ENCODE measurements at regions not wholly inside any gene's neighbourhood (a gene's known extent, or its start where the extent isn't known, plus 50 kb on each side); places are given as distances from the start of the nearest gene placed in this dataset.
"Not testable (repeated sequence)": the region's sequence is repeated elsewhere in the genome, so short reads cannot be mapped to it uniquely, and the experiment has no call there.

- not testable (repeated sequence) for H2AFZ ChIP-seq (ENCODE audit: insufficient read depth, low read length, poor library complexity); H4K12ac ChIP-seq (ENCODE audit: low read depth, low read length); H2BK5ac ChIP-seq (ENCODE audit: low read depth, low read length, poor library complexity); H3K4ac ChIP-seq (ENCODE audit: low read depth, low read length); H3K9ac ChIP-seq (ENCODE audit: low read length); H3K23ac ChIP-seq (ENCODE audit: low read length); H2AK5ac ChIP-seq (ENCODE audit: low read length); H3K79me2 ChIP-seq (ENCODE audit: control insufficient read depth, insufficient read depth, low read length, poor library complexity); H3K4me3 ChIP-seq (ENCODE audit: low read depth, low read length); H3K4me1 ChIP-seq (ENCODE audit: control insufficient read depth in 1 of 2, insufficient read depth in 2 of 2, low read length in 2 of 2); H3K36me3 ChIP-seq (ENCODE audit: control insufficient read depth in 1 of 2, insufficient read depth in 2 of 2, low read length in 2 of 2); H3K4me2 ChIP-seq (ENCODE audit: low read length); H3K18ac ChIP-seq (ENCODE audit: low read length); H2BK120ac ChIP-seq (ENCODE audit: insufficient read depth, low read length, poor library complexity); H3K27me3 ChIP-seq (ENCODE audit: insufficient read depth, low read length); H4K91ac ChIP-seq (ENCODE audit: low read depth, low read length); H3K27ac ChIP-seq (ENCODE audit: low read depth, low read length); H3K14ac ChIP-seq (ENCODE audit: low read length); H2BK12ac ChIP-seq (ENCODE audit: low read length); H4K8ac ChIP-seq (ENCODE audit: low read depth, low read length); H3K79me1 ChIP-seq (ENCODE audit: low read length)
- WGBS (ENCODE audit: extremely low coverage, insufficient coverage, insufficient read length) = no CpG with 5 or more reads among the region's 26 CpGs
- H3K9me3 ChIP-seq (ENCODE audit: insufficient read depth, low read depth, low read length) = peaks cover 13% of the 10 kb centered on the region
- DNase-seq = peak; percentile 0 to 12
These were observed 215.7 kb downstream of the POTED start for GRCh38 chr21:13825218-13825778.

GRCh38 chr21:13820286-13820685 lies 210.7 kb downstream of the POTED start:
- not testable (repeated sequence) for H3K27ac ChIP-seq (ENCODE audit: low read depth, low read length); H3K36me3 ChIP-seq (ENCODE audit: control insufficient read depth in 1 of 2, insufficient read depth in 2 of 2, low read length in 2 of 2); H3K79me2 ChIP-seq (ENCODE audit: control insufficient read depth, insufficient read depth, low read length, poor library complexity); H2BK12ac ChIP-seq (ENCODE audit: low read length); H3K23ac ChIP-seq (ENCODE audit: low read length); H4K12ac ChIP-seq (ENCODE audit: low read depth, low read length); H4K91ac ChIP-seq (ENCODE audit: low read depth, low read length); H3K9ac ChIP-seq (ENCODE audit: low read length); H4K8ac ChIP-seq (ENCODE audit: low read depth, low read length); H3K4me1 ChIP-seq (ENCODE audit: control insufficient read depth in 1 of 2, insufficient read depth in 2 of 2, low read length in 2 of 2); H2AK5ac ChIP-seq (ENCODE audit: low read length); H3K79me1 ChIP-seq (ENCODE audit: low read length); H3K9me3 ChIP-seq (ENCODE audit: insufficient read depth, low read depth, low read length); H3K18ac ChIP-seq (ENCODE audit: low read length); H3K14ac ChIP-seq (ENCODE audit: low read length); H3K4me3 ChIP-seq (ENCODE audit: low read depth, low read length); H2AFZ ChIP-seq (ENCODE audit: insufficient read depth, low read length, poor library complexity); H3K4me2 ChIP-seq (ENCODE audit: low read length); H2BK5ac ChIP-seq (ENCODE audit: low read depth, low read length, poor library complexity); H3K27me3 ChIP-seq (ENCODE audit: insufficient read depth, low read length); H2BK120ac ChIP-seq (ENCODE audit: insufficient read depth, low read length, poor library complexity); H3K4ac ChIP-seq (ENCODE audit: low read depth, low read length)
- no CpG with 5 or more reads among the region's 4 CpGs for WGBS (ENCODE audit: extremely low coverage, insufficient coverage, insufficient read length)
- peak; percentile 55 to 78 for DNase-seq

GRCh38 chr21:13812191-13812590 lies 202.6 kb downstream of the POTED start:
- H3K9ac ChIP-seq (ENCODE audit: low read length); H3K4ac ChIP-seq (ENCODE audit: low read depth, low read length); H3K23ac ChIP-seq (ENCODE audit: low read length): not testable (repeated sequence)

GRCh38 chr21:13810559-13810958 lies 201.0 kb downstream of the POTED start:
- H3K27me3 ChIP-seq (ENCODE audit: insufficient read depth, low read length); H3K27ac ChIP-seq (ENCODE audit: low read depth, low read length); H2AFZ ChIP-seq (ENCODE audit: insufficient read depth, low read length, poor library complexity); H3K23ac ChIP-seq (ENCODE audit: low read length); H2BK5ac ChIP-seq (ENCODE audit: low read depth, low read length, poor library complexity); H2BK120ac ChIP-seq (ENCODE audit: insufficient read depth, low read length, poor library complexity); H3K79me2 ChIP-seq (ENCODE audit: control insufficient read depth, insufficient read depth, low read length, poor library complexity); H3K36me3 ChIP-seq (ENCODE audit: control insufficient read depth in 1 of 2, insufficient read depth in 2 of 2, low read length in 2 of 2); H4K8ac ChIP-seq (ENCODE audit: low read depth, low read length); H3K18ac ChIP-seq (ENCODE audit: low read length); H2AK5ac ChIP-seq (ENCODE audit: low read length); H3K4me2 ChIP-seq (ENCODE audit: low read length); H3K4ac ChIP-seq (ENCODE audit: low read depth, low read length); H3K79me1 ChIP-seq (ENCODE audit: low read length); H3K9ac ChIP-seq (ENCODE audit: low read length); DNase-seq; H4K91ac ChIP-seq (ENCODE audit: low read depth, low read length); H3K4me1 ChIP-seq (ENCODE audit: control insufficient read depth in 1 of 2, insufficient read depth in 2 of 2, low read length in 2 of 2); H3K4me3 ChIP-seq (ENCODE audit: low read depth, low read length); H4K12ac ChIP-seq (ENCODE audit: low read depth, low read length); H3K14ac ChIP-seq (ENCODE audit: low read length); H2BK12ac ChIP-seq (ENCODE audit: low read length); H3K9me3 ChIP-seq (ENCODE audit: insufficient read depth, low read depth, low read length): not testable (repeated sequence)

More at GRCh38 chr21:13812191-13812590, 202.6 kb downstream of the POTED start:
- H4K12ac ChIP-seq (ENCODE audit: low read depth, low read length); H2AFZ ChIP-seq (ENCODE audit: insufficient read depth, low read length, poor library complexity); H3K79me1 ChIP-seq (ENCODE audit: low read length); H3K18ac ChIP-seq (ENCODE audit: low read length); H4K91ac ChIP-seq (ENCODE audit: low read depth, low read length); H3K27me3 ChIP-seq (ENCODE audit: insufficient read depth, low read length); H3K4me1 ChIP-seq (ENCODE audit: control insufficient read depth in 1 of 2, insufficient read depth in 2 of 2, low read length in 2 of 2); DNase-seq; H2BK120ac ChIP-seq (ENCODE audit: insufficient read depth, low read length, poor library complexity); H3K4me3 ChIP-seq (ENCODE audit: low read depth, low read length); H3K79me2 ChIP-seq (ENCODE audit: control insufficient read depth, insufficient read depth, low read length, poor library complexity); H2BK12ac ChIP-seq (ENCODE audit: low read length); H3K14ac ChIP-seq (ENCODE audit: low read length); H3K27ac ChIP-seq (ENCODE audit: low read depth, low read length); H3K9me3 ChIP-seq (ENCODE audit: insufficient read depth, low read depth, low read length); H2AK5ac ChIP-seq (ENCODE audit: low read length); H4K8ac ChIP-seq (ENCODE audit: low read depth, low read length); H2BK5ac ChIP-seq (ENCODE audit: low read depth, low read length, poor library complexity); H3K4me2 ChIP-seq (ENCODE audit: low read length); H3K36me3 ChIP-seq (ENCODE audit: control insufficient read depth in 1 of 2, insufficient read depth in 2 of 2, low read length in 2 of 2): not testable (repeated sequence)
- no CpG with 5 or more reads among the region's 2 CpGs for WGBS (ENCODE audit: extremely low coverage, insufficient coverage, insufficient read length)

Measured in trophoblast cell (in vitro differentiated cells and primary cell).